ENCODE measurements at regions not wholly inside any gene's neighbourhood (a gene's known extent, or its start where the extent isn't known, plus 50 kb on each side); places are given as distances from the start of the nearest gene placed in this dataset.

DNA sequence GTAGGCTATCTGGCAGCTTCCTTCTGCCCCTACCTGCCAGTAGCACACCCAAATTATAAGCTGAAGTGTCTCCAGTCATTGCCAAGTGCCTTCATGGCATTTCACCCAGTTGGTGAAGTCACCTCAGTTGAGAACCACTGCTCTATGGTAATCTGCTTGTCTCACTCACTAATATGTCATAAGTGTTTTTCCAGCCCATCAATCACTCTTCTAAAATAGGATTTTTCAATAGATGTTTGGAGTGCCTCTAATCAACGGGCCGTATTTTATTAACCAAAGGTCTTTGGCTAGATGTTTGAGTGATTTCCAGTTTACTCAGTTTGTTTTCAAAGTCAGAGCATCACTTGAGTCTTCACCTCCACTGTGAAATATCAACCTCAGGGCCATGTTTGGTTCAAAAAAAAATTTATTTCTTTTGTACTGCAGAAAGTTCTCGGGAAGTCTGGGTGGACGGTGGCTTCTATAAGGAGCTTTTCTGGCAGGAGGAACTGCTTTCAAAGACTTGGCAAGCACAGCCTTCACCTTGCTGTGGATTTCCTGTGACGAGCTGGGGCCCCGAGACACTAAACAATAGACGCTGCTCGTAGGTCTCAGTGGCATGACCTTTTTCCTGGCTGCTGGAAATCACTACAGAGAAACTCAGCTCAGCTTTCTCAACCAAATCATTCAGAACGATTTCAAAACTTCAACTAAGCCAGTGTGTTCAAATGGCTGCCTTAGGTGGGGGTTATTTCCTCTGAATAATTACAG lies 95.2 kb upstream of the FOXF1 start:
- no peak overlapping the region for H3K27ac ChIP-seq
- H3K4me1 ChIP-seq = no peaks in the 10 kb centered on the region
- ChIA-PET CTCF (interaction anchor here (0.7 kb wide), 1 partner anchor 9 kb away, joined by 3 read pairs; no protein-coding TSS in a partner anchor), POLR2A (no interaction called here)
- H3K4me3 ChIP-seq = no peak overlapping the region
- H3K4me2 ChIP-seq = no peak overlapping the region
- TF ChIP-seq, protein P1, sequence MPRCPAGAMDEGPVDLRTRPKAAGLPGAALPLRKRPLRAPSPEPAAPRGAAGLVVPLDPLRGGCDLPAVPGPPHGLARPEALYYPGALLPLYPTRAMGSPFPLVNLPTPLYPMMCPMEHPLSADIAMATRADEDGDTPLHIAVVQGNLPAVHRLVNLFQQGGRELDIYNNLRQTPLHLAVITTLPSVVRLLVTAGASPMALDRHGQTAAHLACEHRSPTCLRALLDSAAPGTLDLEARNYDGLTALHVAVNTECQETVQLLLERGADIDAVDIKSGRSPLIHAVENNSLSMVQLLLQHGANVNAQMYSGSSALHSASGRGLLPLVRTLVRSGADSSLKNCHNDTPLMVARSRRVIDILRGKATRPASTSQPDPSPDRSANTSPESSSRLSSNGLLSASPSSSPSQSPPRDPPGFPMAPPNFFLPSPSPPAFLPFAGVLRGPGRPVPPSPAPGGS (IDR thresholded peaks at IDR 0.05) = no peak
- no peak for TF ChIP-seq KDM5A (IDR thresholded peaks at IDR 0.05)
- no peak for TF ChIP-seq RNF2 (IDR thresholded peaks at IDR 0.05; ENCODE audit: borderline replicate concordance, low read depth)
- TF ChIP-seq, protein P2, sequence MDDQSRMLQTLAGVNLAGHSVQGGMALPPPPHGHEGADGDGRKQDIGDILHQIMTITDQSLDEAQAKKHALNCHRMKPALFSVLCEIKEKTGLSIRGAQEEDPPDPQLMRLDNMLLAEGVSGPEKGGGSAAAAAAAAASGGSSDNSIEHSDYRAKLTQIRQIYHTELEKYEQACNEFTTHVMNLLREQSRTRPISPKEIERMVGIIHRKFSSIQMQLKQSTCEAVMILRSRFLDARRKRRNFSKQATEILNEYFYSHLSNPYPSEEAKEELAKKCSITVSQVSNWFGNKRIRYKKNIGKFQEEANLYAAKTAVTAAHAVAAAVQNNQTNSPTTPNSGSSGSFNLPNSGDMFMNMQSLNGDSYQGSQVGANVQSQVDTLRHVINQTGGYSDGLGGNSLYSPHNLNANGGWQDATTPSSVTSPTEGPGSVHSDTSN (IDR thresholded peaks at IDR 0.05) = no peak
- TF ChIP-seq POLR2A (IDR thresholded peaks at IDR 0.05; ENCODE audit: low read length) = no peak
- TF ChIP-seq HOXB13 (CRISPR knock-in tag; IDR thresholded peaks at IDR 0.05; ENCODE audit: low read depth) = no peak
- TF ChIP-seq, protein P3, sequence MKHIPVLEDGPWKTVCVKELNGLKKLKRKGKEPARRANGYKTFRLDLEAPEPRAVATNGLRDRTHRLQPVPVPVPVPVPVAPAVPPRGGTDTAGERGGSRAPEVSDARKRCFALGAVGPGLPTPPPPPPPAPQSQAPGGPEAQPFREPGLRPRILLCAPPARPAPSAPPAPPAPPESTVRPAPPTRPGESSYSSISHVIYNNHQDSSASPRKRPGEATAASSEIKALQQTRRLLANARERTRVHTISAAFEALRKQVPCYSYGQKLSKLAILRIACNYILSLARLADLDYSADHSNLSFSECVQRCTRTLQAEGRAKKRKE (CRISPR knock-in tag; IDR thresholded peaks at IDR 0.05; ENCODE audit: low read depth) = no peak
- no peak for DNase-seq (ENCODE audit: low read depth in 1 of 2, low spot score in 1 of 2)
- WGBS (ENCODE audit: missing lambda C conversion rate) = 1% methylated on average over 9 of the region's 9 CpGs
- peaks cover 23% of the 10 kb centered on the region for H3K9me3 ChIP-seq
- FAIRE-seq = no peak
- ATAC-seq = no peak

DNA sequence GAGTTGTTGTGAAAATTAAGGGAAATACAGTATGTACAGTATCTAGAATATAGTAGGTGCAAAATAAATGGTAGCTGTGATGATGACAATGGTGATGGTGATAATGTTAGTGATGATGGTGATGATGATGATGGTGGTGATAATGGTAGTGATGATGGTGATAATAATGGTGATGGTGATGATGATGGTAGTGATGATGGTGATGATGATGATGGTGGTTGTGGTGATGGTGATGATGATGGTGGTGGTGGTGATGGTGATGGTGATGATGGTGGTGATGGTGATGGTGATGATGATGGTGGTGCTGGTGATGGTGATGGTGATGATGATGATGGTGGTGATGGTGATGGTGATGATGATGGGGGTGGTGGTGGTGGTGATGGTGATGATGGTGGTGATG lies 91.3 kb upstream of the FOXF1 start:
- Histone ChIP-seq H3K4me3 (no peak overlapping the region), H3K9me3 (peaks cover 15% of the 10 kb centered on the region; the same call in 1 of the 3 replicates), H3K27ac (no peak overlapping the region), H3K4me2 (no peak overlapping the region), H3K4me1 (no peaks in the 10 kb centered on the region)
- POLR2A ChIA-PET = no interaction called here
- ATAC-seq = no peak
- CTCF ChIA-PET = no interaction called here
- no peak for FAIRE-seq
- no peak for DNase-seq (ENCODE audit: low read depth in 1 of 2, low spot score in 1 of 2)
- TF ChIP-seq CBX8 (IDR thresholded peaks at IDR 0.05) (no peak), CEBPB (IDR thresholded peaks at IDR 0.05) (no peak)

DNA sequence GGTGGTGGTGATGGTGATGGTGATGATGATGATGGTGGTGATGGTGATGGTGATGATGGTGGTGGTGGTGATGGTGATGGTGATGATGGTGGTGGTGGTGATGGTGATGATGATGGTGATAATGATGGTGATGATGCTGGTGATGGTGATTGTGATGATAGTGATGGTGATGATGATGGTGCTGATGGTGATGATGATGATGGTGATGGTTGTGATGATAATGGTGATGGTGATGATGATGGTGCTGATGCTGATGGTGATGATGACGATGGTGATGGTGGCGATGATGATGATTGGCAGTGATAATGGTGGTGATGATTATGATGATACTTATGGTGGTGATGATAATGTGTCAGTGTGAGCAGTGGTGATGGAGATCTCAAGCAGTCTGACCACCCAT lies 90.8 kb upstream of the FOXF1 start:
- Histone ChIP-seq H3K4me1 (no peaks in the 10 kb centered on the region), H3K4me2 (no peak overlapping the region), H3K4me3 (no peak overlapping the region), H3K27ac (no peak overlapping the region), H3K9me3 (peaks cover 14% of the 10 kb centered on the region; the same call in 1 of the 3 replicates)
- ChIA-PET CTCF (interaction anchor here (0.9 kb wide), 1 partner anchor 11 kb away, joined by 3 read pairs; no protein-coding TSS in a partner anchor), POLR2A (no interaction called here)
- FAIRE-seq = no peak
- WGBS (ENCODE audit: missing lambda C conversion rate) = 1% methylated on average over 2 of the region's 2 CpGs
- DNase-seq (ENCODE audit: low read depth in 1 of 2, low spot score in 1 of 2) = no peak
- no peak for TF ChIP-seq TFCP2L1 (CRISPR knock-in tag; IDR thresholded peaks at IDR 0.05)
- no peak for TF ChIP-seq MYC (IDR thresholded peaks at IDR 0.05; ENCODE audit: borderline replicate concordance, low read length)
- TF ChIP-seq NPAS2 (CRISPR knock-in tag; IDR thresholded peaks at IDR 0.05; ENCODE audit: borderline replicate concordance) = no peak
- TF ChIP-seq, protein P4, sequence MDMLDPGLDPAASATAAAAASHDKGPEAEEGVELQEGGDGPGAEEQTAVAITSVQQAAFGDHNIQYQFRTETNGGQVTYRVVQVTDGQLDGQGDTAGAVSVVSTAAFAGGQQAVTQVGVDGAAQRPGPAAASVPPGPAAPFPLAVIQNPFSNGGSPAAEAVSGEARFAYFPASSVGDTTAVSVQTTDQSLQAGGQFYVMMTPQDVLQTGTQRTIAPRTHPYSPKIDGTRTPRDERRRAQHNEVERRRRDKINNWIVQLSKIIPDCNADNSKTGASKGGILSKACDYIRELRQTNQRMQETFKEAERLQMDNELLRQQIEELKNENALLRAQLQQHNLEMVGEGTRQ (IDR thresholded peaks at IDR 0.05) = no peak
- no peak for TF ChIP-seq GATA3 (IDR thresholded peaks at IDR 0.05; ENCODE audit: borderline replicate concordance)
- TF ChIP-seq CEBPB (IDR thresholded peaks at IDR 0.05) = no peak
- TF ChIP-seq ZFP36 (IDR thresholded peaks at IDR 0.05; ENCODE audit: borderline replicate concordance, partially characterized antibody) = no peak
- no peak for TF ChIP-seq PHF8 (IDR thresholded peaks at IDR 0.05; ENCODE audit: borderline replicate concordance, low read depth)
- no peak for TF ChIP-seq CBX8 (IDR thresholded peaks at IDR 0.05)
- TF ChIP-seq, protein P1 (IDR thresholded peaks at IDR 0.05) = no peak
- TF ChIP-seq RNF2 (IDR thresholded peaks at IDR 0.05; ENCODE audit: borderline replicate concordance, low read depth) = no peak
- no peak for TF ChIP-seq KDM1A (IDR thresholded peaks at IDR 0.05; ENCODE audit: low read depth)
- no peak for TF ChIP-seq EHMT2 (IDR thresholded peaks at IDR 0.05; ENCODE audit: low read depth)
- TF ChIP-seq MAZ (IDR thresholded peaks at IDR 0.05; ENCODE audit: borderline replicate concordance, low read depth, low read length) = no peak
- no peak for TF ChIP-seq NFE2L2 (conservative IDR thresholded peaks at IDR 0.05; ENCODE audit: low read length)
- TF ChIP-seq CBX2 (IDR thresholded peaks at IDR 0.05; ENCODE audit: borderline replicate concordance, low read depth) = no peak
- ATAC-seq = no peak

All from A549 (cell line).